ENCODE measurements at regions not wholly inside any gene's neighbourhood (a gene's known extent, or its start where the extent isn't known, plus 50 kb on each side); places are given as distances from the start of the nearest gene placed in this dataset.

DNA sequence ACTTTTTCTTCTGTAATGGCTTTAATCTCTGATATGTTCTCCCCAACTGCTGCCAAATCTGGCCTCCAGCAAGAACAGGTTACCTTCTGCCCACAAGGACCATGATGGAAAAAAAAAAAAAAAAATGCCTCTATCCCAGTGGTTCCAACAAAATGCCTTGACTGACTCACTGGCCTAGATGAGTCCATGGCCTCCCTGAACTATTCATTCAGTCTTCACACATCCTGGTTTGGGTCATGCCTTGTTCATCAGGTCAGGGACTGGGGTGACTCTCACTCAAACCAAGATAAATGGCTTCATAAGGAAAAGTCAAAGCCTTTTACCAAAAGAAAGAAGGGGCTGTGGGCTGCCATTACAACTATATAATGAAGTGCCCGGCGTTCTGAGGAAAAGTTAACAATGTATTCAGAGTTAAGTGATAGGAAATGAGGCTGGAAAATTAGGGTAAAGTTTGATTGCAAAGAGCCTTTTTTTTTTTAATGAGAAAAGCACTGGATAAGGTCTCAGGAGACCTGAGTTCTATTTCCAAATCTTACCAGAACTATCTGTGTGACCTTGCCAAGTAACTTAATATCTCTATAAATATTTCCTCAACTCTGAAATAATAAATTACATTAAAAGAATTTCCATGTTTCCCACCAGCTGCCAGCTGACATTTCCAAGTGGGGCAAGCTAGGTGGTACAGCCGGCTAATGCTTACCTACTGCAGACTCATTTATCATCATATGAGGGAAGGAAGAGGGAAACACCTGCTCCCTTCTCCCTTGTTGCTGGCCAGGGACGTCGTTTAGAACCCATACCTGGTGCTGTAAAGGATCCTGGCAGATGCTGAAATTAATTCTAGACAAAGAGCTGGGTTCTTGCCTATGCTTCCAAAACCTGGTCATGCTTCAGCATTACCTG lies 380.0 kb upstream of the MARCKS start:
- no peaks in the 10 kb centered on the region for H3K9me3 ChIP-seq
- H3K4me1 ChIP-seq: no peaks in the 10 kb centered on the region
- H3K36me3 ChIP-seq: no peaks in the 10 kb centered on the region
- WGBS, 2 donors: 65 to 77% methylated on average over 5 of the region's 5 CpGs
- no peaks in the 10 kb centered on the region for H3K27me3 ChIP-seq
- DNase-seq: no peak
- no peak overlapping the region for H3K27ac ChIP-seq
- no peak for TF ChIP-seq CTCF (IDR thresholded peaks at IDR 0.05)
- TF ChIP-seq POLR2A (IDR thresholded peaks at IDR 0.05): no peak
- intact Hi-C loops (cut with DNase I): no loop called here
- no peak overlapping the region for H3K4me3 ChIP-seq

GRCh38 chr6:113480616-113481015 lies 376.5 kb upstream of the MARCKS start:
- intact Hi-C loops (cut with DNase I): no loop called here
- TF ChIP-seq CTCF (IDR thresholded peaks at IDR 0.05) (no peak), POLR2A (IDR thresholded peaks at IDR 0.05) (no peak)
- H3K27me3 ChIP-seq: no peaks in the 10 kb centered on the region

DNA sequence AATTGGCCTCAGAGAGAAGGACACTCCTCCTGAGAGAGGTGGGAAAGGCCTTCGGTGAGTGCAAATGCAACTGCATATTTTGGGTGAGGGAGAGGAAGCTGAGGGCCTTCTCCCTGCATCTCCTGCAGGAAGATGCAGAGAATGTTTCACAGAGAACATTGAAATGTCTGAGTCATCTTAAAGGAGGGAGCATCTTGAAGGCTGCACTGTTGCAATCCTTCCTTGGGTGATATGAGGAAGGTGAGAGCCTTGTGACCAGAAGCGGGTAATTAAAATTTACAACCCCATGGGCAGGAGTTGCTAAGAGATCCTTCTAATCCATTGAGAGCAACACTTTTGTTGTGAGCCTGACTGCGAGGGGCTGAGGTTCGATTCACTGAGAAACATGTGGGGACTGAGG lies 375.7 kb upstream of the MARCKS start:
- no peaks in the 10 kb centered on the region for H3K27me3 ChIP-seq
- no peak for TF ChIP-seq POLR2A (IDR thresholded peaks at IDR 0.05)
- TF ChIP-seq CTCF (IDR thresholded peaks at IDR 0.05): no peak
- H3K4me1 ChIP-seq: no peaks in the 10 kb centered on the region
- no peak for DNase-seq
- intact Hi-C loops (cut with DNase I): no loop called here
- no peak overlapping the region for H3K4me3 ChIP-seq
- H3K36me3 ChIP-seq: no peaks in the 10 kb centered on the region
- no peak overlapping the region for H3K27ac ChIP-seq
- no peaks in the 10 kb centered on the region for H3K9me3 ChIP-seq
- WGBS, 2 donors: 85 to 87% methylated on average over 4 of the region's 4 CpGs

More at GRCh38 chr6:113480616-113481015, 376.5 kb upstream of the MARCKS start:
- H3K9me3 ChIP-seq: no peaks in the 10 kb centered on the region
- no peaks in the 10 kb centered on the region for H3K36me3 ChIP-seq
- 84 to 91% methylated on average over 3 of the region's 3 CpGs for WGBS, 2 donors
- DNase-seq: no peak
- H3K4me3 ChIP-seq: no peak overlapping the region
- H3K4me1 ChIP-seq: no peaks in the 10 kb centered on the region
- H3K27ac ChIP-seq: no peak overlapping the region

DNA sequence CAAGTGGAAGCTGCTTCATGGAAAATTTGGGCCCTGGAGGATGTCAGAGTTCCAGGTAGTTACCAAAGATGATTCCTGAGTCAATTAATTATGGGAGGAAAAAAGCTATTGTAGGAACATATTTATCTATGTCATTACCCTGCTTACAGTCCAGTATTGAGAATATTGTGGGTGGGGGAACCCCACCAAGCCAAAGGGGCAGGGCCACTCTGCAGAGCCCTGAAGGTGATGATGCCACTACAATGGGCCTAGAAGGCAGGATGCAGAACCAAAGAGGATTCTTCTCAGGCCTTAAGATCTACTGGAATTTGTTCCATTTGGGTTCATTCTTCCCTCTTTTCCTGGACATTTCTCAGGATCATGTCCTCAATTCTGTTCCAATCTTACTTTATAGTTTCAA lies 375.2 kb upstream of the MARCKS start:
- TF ChIP-seq CTCF (IDR thresholded peaks at IDR 0.05) (no peak), POLR2A (IDR thresholded peaks at IDR 0.05) (no peak)
- no peaks in the 10 kb centered on the region for H3K36me3 ChIP-seq
- no peak overlapping the region for H3K4me3 ChIP-seq
- H3K27ac ChIP-seq: no peak overlapping the region
- no peak for DNase-seq
- no peaks in the 10 kb centered on the region for H3K9me3 ChIP-seq
- H3K4me1 ChIP-seq: no peaks in the 10 kb centered on the region
- intact Hi-C loops (cut with DNase I): no loop called here
- H3K27me3 ChIP-seq: no peaks in the 10 kb centered on the region

DNA sequence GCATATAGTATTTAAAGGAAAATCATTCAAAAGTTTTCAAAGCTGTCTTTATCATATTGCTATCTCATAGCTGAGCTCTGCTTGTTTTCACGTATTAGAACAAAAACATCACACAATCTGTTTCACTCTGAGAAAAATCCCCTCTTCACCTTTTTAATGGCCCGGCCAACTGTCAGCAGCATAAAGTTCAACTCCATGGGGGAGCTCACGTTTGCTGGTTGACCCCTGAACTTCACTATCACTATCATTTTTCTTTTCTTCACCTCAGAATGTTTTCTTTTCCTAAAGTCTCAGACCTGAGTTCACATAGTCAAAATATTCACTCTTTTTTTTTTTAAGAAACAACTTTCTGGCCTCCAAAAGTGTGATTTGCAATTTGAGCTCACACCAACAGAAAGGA lies 374.4 kb upstream of the MARCKS start:
- no peaks in the 10 kb centered on the region for H3K4me1 ChIP-seq
- WGBS, 2 donors: 81 to 84% methylated on average over 3 of the region's 3 CpGs
- no peak overlapping the region for H3K27ac ChIP-seq
- intact Hi-C loops (cut with DNase I): no loop called here
- no peaks in the 10 kb centered on the region for H3K36me3 ChIP-seq
- DNase-seq: no peak
- TF ChIP-seq CTCF (IDR thresholded peaks at IDR 0.05) (no peak), POLR2A (IDR thresholded peaks at IDR 0.05) (no peak)
- no peaks in the 10 kb centered on the region for H3K9me3 ChIP-seq
- H3K27me3 ChIP-seq: no peaks in the 10 kb centered on the region
- H3K4me3 ChIP-seq: no peak overlapping the region

Measured in esophagus squamous epithelium (tissue), 5 donors.